Stimulated activated CD4-positive, alpha-beta T cell treated with anti-CD3 and anti-CD28 coated beads, Interleukin-15, amount 100 ng/mL, for 1 hour (primary cell): ENCODE measurements at regions not wholly inside any gene's neighbourhood (a gene's known extent, or its start where the extent isn't known, plus 50 kb on each side); places are given as distances from the start of the nearest gene placed in this dataset.
A peak's percentile ranks its signal among the peaks of the same experiment; 100 is the strongest.

Source experiments
- DNase-seq, 2 donors: peaks; one replicate each; pipeline ENCODE4 v3.0.0-alpha.2; 2020; ENCODE audit warnings: low read depth in 1 of 2, low spot score in 1 of 2

DNA sequence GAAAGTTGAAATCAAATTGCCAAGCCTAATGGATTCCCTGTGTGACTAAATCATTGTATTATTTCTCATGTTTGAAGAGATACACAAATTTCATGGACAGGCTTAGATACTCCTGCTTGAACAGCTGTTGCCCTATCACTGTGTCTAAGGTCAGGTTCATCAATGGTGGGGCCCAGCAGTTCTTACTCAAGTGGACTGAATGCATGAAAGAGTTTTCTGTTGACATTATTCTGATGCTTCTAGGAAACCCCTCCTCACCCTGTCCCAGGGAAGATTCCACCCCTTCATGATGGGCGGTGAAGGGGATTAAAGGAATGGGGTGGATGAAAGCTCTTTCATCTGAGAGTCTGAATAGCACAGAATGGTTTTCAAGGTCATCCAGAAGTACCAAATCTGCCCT, 148.8 kb downstream of the INO80D start:
- no peak for DNase-seq

DNA sequence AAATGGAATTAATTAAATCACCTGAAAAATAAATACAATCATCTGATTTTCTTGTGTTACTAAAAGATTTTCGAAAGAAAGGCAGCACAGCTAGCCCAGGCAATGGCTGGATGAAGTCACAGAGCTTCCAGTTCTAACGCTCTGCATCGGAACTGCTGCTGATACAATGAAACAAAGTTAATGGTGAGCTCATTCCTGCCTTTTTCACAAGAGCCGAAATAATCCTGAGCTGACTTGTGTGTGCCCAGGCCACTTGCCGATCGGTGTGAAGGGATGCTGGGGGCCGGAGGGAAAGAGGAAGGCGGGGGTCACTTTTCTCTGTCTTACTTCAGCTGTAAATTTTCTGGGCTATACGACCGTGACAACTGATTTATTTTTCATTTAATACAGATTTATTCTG, 149.5 kb downstream of the INO80D start:
- DNase-seq, result no peak

DNA sequence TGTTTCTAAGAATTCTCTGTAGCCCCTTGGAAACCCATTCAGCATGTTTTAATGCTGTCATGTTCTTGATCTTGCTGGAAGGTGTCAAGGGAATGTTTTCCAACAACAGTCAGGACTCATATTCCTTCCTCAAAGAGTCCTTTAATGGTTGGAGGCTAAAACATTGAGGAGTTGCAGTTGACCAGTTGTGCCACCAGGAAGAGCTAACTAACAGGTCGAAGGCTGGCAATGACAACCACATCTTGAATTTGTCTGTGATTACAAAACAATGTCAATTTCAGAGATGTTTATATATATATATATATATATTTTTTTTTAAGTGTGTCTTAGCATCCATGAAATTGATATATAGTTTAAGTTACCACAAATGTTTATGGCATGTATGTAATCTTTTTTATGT, 151.5 kb downstream of the INO80D start:
- DNase-seq, result no peak

DNA sequence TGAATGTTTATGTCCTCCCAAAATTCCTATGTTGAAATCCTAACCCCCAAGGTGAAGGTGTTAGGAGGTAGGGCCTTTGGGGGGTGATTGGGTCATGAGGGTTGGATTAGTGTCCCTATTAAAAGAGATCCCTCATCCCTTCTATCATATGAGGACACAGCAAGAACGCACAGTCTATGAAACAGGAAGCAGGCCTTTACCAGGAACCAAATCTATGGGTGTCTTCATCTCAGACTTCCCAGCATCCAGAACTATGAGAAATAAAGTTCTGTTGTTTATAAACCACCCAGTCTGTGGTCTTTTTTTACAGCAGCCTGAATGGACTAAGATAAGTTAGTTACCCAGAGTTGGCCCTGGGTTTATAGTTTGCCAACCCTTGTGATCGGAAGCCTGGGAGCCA, 153.1 kb downstream of the INO80D start:
- no peak for DNase-seq

DNA sequence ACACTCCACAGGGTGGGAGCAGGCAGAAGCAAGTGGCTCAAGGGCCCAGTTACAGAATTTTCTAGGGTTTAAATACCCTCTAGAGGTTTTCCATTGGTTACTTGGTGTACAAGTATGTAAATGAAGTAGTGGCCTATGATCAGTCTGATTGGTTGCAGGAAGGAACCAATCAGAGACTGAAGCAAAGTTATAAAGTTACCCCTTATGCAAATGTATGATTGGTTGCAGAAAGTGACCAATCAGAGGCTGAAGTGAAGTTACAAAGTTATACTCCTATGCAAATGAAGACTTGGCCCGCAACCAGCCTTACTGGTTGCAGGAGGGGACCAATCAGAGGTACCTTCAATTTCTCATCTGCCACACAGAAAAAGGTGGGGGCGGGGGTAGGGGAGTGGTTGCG, 154.6 kb downstream of the INO80D start:
- no peak for DNase-seq

DNA sequence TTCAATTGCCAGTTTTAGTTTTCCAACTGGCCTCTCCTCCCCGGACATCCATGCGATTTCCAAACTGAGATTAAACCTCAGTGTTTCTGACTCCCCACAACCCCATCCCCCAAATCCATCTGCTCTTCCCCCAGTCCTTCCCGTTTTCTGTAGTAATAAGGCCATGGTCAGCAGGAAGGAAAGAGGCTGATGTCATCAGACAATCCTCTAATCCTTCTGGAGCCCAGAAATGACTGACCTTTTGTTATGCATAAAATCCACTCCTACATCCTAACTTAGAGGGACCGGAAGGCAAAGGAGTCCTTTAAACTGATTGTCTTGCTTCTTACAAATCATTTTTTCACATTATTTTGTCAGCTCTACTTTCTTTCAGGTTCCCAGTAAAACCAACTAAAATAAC, 155.8 kb downstream of the INO80D start:
- no peak for DNase-seq

DNA sequence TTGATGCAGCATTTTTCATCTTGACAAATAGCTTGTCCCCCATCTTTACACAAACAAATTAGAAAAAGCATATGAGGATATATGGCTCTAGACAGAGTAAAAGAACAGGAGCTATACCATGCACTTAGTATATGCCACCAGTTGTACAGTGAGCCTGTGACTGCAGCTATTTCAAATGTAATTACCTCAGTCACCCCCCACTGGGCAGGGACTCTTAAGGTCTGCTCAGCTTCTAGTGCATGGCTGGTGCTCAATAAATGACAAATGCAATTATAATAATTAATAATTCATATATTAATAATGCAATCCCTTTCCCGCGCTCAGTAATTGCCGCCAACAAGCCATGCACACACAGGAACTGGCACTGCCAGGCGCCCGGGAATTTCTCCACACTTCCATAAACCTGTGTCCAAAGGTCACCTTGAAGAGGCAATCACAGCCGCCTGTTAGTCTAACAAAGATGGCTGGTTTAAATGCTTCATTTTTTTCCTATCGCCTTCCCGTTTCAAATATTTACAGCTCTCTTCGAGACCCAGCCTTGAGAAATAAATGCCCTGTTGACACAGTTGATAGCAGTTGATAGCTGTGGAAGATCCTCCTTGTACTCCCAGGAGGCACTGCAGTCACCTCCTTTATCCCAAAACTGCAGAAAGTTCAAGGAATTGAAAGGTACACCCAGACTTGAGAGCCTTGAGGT, 156.6 kb downstream of the INO80D start:
- DNase-seq, result no peak

DNA sequence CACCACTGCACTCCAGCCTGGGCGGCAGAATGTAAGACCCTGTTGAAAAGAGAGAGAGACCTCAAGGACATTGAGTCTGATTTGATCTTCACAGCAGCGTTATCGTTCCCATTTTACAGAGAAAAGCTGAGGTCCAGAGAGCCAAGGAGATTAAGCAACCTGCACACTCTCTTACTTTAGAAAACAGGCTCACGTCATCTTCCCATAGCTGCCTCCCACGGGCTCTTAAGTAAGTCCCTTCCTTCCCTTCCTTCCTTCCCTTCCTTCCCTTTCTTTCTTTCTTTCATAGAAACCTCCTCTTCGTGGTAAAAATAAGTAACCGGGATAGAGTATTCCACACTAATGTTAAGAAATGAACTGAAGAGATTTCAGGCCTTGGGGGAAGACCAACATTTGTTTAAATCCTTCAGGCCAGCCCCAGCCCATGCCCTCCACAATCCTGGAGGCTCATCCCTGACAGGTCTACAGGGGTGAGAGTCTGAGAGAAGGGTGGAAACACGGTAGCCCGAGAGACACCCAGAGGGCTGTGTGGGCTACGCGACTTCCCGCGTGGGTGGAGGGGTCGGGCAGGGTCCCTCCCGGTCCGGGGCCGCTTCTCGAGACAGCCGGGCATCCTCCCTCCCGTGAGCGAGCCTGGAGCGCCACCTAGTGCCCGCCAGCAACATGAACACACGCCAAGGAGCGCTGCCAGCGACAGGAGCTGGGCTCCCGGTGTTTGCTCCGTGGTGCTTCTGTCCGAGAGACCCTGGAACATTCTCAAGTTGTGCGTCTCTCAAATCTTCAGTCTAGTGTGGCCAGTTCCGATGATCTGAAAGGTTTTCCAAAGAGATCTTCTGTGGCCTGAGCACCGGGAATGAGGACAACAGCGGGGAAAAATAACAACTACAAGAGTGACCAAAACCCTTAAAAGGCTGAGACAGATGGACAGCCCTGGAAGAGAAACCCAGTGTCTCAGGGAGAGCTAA, 160.3 kb downstream of the INO80D start:
- DNase-seq, result peak; percentile 19 to 62

DNA sequence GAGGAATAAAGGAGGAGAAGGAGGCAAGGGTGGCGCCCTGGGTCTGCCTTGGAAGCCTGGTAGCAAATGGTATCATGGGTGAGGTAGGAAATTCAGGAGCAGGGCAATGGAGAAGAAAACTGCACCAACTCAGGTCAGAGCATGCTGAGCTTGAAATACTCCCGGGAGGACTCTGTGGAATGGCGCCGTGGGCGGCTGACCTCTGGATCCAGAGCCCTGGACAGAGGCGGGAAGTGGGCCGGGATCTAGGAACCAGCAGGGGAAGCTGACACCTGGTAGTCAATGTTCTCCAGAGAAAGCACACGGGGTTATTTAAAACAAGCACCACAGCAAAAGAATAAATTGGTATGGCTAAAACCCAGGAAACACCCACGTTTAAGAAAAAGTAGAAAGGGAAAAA, 161.3 kb downstream of the INO80D start:
- no peak for DNase-seq

DNA sequence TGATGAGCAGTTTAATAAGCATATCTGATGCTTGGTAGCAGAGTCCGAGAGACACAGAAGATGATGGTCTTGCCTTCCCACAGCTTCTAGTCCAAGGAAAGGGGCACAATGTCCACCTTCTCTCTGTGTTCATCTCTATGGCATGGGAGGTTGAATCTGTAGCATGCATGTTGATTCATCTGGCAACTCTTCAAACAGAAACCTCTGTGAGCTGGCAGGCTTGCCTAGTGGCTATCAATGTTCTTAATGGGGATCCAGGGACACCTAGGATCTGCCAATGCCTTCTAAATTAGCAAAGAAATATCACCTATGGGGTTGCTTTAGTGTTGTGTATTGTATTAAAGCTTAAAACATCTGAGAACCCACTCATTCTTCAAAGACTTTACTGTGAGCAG, 170.8 kb downstream of the INO80D start:
- no peak for DNase-seq

DNA sequence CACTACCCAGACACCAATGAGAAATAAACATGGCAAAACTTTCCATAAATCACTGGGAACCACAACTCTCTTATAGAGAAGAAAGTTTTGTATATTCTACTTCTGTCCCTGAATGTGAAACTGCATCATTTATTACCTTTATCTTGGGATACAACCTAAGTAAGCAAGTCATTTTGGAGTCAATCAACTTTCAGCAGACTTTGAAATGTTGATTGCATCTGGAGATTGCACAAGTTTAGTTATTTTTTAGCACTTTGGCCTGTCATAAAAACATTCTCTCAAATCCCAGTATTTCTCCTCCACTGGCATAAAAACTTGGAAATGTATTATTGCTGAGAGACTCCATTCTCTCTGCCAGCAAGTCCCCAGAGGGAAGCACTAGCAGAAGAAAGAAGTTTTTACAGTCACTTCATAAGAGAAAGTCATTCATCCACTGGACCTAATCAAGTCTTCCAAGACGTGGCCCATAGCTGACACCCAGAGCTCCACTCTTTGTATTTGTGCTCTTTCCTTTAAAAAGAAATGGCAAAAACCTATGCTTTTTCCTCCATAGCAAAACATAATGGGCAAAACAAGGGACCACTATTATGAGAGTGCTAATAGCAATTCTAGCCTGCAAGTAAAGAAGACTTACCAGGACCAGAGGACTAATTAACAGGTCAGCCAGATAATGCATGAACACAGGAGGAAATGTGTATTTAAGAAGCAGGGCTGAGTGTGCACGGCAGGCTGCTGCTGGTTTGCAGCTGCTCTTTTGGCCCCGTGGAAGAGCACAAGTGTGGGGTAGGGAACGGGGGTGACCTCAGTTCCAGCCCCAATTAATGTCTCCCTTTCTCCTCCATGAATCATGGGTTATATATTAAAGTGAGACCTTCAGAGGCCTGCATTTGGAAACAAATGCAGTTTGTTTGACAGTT, 171.5 kb downstream of the INO80D start:
- DNase-seq, result no peak

DNA sequence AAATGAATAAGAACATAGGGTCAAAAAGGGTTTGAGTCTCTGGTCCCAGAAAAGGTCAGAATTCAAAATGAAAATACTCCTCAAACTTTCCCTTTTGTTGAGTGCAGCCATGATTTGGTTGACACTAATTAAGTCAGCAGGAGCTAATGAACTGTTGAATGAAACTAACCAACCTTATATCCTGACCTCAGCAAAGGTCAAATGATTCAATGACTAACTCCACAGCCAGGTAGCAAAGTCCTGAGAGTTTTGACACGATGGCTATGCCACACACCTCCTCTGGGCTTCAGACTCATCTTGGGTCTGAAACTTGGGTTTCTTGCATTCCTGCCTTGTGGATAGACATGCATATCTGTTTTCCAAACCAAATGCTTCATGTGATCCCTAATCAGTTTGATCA, 172.3 kb downstream of the INO80D start:
- DNase-seq, result no peak

DNA sequence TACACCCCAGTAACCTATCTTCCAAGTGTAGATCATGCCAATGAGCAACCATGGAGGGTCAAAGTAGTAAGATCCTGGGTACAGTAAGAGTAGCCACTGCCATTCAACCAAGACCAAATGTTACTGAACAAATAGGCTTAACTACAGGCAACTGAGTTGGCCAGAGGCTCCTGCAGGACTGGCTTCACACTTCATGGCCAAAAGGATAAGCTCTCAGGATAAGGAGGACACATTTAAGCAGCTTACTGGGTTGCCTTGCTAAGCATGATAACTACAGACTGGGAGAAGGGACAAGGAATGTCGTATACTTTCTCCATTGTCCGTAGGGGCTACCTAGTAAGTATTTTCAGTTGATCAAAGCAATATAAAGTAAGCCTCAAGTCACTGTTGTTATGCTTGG, 174.7 kb downstream of the INO80D start:
- no peak for DNase-seq

DNA sequence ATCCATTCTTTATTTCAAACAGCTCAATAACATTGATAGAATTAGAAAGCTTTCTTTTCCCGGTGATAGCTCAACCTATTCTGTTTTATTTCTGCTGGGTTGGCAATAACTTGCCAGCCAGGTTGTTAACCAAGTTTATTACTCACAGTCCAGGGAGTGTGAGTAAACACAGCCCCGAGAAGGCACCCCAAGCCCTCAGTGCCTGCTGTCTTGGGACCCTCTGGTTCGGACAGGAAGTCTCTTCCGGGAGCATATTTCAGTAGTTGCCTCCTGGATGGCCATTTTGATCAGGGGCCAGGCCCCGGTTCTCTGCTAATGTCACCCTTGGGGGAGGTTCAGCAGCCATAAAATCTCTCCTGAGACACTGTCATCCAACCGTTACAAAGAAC, 176.8 kb downstream of the INO80D start:
- no peak for DNase-seq

DNA sequence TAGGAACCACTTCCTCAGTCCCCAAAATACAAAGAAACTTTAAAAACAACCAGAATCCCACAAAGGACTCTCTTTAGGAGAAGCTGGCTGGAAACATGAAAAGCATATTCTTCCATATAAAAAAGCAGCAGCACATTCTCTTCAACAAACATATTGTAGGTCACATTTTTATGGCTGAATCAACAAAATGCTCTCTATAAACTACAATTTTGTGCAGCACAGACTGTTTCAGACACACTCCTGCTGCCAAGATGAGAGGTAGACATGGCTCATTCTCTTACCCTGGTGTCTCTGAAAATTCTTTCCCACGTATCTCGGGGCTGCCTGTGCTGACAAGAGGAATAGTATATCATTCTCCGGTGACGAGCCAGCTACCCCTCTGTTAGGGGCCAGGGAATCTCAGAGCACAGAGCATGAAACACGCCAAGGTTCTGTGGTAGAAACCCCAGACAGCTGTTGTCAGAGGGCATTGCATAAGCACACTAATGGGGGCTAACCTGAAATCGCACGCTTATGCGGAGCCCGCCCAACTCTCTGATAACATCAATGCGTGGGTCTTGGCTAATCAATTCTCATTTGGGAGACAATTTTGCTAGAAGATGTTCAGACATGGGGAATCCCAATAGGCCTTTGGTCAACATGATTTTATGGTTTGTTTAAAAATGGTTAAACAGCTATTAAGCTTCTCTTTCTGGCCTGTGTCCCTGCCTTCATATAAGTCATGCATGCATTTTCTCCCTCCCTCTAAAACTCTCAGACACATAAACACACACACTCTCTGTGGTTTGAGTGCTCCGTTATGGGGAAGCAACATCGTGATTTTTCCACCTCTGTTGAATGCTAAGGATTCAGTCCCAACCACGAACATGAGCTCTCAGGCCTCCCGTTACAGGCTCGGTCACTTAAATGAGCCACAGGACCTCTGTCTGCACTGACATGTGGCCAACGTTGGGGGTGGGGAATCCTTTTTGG, 177.5 kb downstream of the INO80D start:
- no peak for DNase-seq

DNA sequence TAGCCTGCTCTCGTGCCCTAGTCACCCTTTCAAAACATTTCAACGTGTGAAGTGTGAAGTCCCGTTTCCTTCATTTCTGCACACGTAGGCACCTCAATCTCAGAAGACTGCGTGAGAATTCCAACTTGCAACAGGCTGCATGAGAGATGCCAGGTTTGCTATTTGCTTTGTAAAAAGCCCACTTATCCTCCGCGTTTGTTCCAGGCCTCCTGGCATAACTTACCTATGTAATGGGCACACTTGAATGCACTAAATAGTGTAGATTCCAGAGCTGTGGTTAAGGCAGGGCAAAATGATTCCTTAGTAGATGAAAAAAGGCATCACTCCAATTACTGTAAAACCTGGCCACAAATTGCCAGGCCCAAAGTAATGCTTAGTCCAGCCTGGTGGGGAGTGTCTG, 179.6 kb downstream of the INO80D start:
- DNase-seq, result no peak

DNA sequence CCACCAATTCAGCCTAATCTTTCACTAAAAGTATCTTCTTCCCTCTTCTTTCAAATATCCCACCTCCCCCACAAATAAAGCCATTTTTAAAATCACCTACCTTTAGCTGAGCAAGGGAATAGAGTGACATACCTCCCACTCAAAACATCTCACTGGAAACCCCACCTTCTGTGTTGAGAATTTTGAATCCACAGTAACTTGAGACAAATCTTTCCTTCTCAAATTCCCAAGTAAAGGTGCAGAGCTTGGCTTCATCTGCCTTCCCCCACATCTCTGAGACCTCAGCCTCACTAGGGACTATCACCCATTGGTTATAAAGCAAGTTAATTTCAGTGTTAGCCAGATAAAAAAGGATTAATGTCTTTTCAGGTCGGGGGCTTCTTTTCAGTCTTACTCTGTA, 180.4 kb downstream of the INO80D start:
- no peak for DNase-seq

DNA sequence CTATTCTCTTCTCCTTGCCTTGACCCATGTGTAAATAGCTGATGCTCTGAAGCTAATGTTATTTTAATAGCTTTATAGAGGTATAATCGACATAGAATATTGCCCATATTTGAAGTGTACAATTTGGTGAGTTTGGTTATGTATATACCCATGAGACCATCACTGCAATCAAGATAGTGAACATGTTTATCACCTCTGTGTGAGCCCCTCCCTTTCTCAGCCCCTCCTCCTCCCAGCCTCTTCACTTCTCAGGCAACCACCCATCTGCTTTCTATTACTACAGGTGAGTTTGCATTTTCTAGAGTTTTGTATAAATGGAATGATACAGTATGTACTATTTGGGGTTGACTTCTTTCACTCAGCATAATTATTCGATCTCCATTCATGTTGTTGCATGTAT, 181.1 kb downstream of the INO80D start:
- DNase-seq, result no peak

DNA sequence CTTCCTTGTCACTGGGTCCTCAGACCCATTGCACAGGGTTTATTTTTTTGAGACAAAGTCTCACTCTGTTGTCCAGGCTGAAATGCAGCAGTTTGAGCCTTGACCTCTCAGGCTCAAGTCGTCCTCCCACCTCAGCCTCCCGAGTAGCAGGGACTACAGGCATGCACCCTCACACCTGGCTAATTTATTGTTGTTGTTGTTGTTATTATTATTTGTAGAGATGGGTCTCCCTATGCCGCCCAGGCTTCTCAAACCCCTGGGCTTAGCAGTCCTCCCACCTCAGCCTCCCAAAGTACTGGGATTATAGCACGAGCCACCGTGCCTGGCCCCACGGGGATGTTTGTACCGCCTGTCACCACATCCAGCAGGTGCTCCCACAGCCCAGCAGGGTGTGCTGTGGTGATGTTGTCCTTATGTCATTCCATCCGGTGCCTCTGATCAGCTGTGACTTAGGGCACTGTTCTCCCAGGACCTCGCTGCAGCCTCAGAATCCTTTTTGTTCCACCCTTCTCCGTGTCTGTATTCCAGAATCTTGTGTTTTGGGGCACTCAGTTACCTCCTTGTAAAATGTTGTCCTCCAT, 182.3 kb downstream of the INO80D start:
- DNase-seq, result no peak

DNA sequence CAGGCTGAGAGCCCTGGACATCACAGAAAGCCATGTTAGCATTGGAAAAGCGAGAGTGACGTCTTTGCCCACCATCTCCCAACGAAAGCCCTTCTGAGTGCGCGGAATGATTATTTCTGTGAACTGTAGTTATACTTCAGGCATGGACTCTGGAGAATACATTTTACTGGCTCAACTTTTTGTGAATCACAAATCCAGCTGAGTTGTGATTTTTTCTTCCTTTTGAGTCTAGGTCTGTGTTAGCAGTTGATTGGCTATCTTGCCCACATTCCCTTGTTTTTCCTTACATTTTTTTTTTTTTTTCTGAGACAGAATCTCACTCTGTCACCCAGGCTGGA, 183.1 kb downstream of the INO80D start:
- no peak for DNase-seq
